PC-9 (cell line): ENCODE measurements at regions not wholly inside any gene's neighbourhood (a gene's known extent, or its start where the extent isn't known, plus 50 kb on each side); places are given as distances from the start of the nearest gene placed in this dataset.
"Not testable (repeated sequence)": the region's sequence is repeated elsewhere in the genome, so short reads cannot be mapped to it uniquely, and the experiment has no call there.

ENCODE experiments used
- EZH2 ChIP-seq: fragments of 200-600 bp; sonication (generic); IDR thresholded peaks from 2 replicates; pipeline ENCODE4 v1.8.0; 2017; ENCODE audit warnings: antibody characterized with exemption, low read depth
- TF ChIP-seq, protein P1 (sequence below): fragments of 200-600 bp; sonication (generic); conservative IDR thresholded peaks from 2 replicates; pipeline ENCODE4 v1.6.1; 2017; ENCODE audit warnings: mixed run types, antibody characterized with exemption, mild to moderate bottlenecking, moderate library complexity

DNA sequence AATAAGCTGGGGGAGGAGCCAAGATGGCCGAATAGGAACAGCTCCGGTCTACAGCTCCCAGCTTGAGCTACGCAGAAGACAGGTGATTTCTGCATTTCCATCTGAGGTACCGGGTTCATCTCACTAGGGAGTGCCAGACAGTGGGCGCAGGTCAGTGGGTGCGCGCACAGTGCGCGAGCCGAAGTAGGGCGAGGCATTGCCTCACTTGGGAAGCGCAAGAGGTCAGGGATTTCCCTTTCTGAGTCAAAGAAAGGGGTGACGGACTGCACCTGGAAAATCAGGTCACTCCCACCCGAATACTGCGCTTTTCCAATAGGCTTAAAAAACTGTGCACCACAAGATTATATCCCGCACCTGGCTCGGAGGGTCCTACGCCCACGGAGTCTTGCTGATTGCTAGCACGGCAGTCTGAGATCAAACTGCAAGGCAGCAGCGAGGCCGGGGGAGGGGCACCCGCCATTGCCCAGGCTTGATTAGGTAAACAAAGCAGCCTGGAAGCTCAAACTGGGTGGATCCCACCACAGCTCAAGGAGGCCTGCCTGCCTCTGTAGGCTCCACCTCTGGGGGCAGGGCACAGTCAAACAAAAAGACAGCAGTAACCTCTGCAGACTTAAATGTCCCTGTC, 606.4 kb downstream of the TMA16 start:
- TF ChIP-seq, protein P1, sequence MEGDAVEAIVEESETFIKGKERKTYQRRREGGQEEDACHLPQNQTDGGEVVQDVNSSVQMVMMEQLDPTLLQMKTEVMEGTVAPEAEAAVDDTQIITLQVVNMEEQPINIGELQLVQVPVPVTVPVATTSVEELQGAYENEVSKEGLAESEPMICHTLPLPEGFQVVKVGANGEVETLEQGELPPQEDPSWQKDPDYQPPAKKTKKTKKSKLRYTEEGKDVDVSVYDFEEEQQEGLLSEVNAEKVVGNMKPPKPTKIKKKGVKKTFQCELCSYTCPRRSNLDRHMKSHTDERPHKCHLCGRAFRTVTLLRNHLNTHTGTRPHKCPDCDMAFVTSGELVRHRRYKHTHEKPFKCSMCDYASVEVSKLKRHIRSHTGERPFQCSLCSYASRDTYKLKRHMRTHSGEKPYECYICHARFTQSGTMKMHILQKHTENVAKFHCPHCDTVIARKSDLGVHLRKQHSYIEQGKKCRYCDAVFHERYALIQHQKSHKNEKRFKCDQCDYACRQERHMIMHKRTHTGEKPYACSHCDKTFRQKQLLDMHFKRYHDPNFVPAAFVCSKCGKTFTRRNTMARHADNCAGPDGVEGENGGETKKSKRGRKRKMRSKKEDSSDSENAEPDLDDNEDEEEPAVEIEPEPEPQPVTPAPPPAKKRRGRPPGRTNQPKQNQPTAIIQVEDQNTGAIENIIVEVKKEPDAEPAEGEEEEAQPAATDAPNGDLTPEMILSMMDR, result not testable (repeated sequence)
- TF ChIP-seq EZH2, result not testable (repeated sequence)
